SK-N-SH treated with all-trans-retinoic acid at 6 μM for 48 hours (cell line): ENCODE measurements at regions not wholly inside any gene's neighbourhood (a gene's known extent, or its start where the extent isn't known, plus 50 kb on each side); places are given as distances from the start of the nearest gene placed in this dataset.

Experiments used
- ATAC-seq: fragments of 200-7000 bp; cut with Tn5 transposase; 3 replicates; pipeline ENCODE4 v1.9.1; 2020; ENCODE audit warnings: mild to moderate bottlenecking, moderate library complexity
- ARNTL ChIP-seq: fragments of 450-650 bp; formaldehyde crosslinking; IDR thresholded peaks from 2 replicates; pipeline ENCODE4 v1.5.0; 2020; ENCODE audit warnings: low read depth, mild to moderate bottlenecking, moderate library complexity, borderline replicate concordance
- BACH2 ChIP-seq: fragments of 250-450 bp; sonication (Bioruptor Pico); IDR thresholded peaks from 2 replicates; pipeline ENCODE4 v1.9.0; 2021; ENCODE audit warnings: mild to moderate bottlenecking, borderline replicate concordance
- CREB5 ChIP-seq: fragments of 250-450 bp; sonication (Bioruptor Pico); IDR thresholded peaks from 2 replicates; pipeline ENCODE4 v1.5.1; 2020; ENCODE audit warnings: low read depth, mild to moderate bottlenecking, moderate library complexity
- CSDC2 ChIP-seq: fragments of 250-450 bp; sonication (Bioruptor Pico); IDR thresholded peaks from 2 replicates; pipeline ENCODE4 v1.5.0; 2020; ENCODE audit warnings: mild to moderate bottlenecking, moderate library complexity
- CSRNP3 ChIP-seq: fragments of 250-450 bp; sonication (Bioruptor Pico); IDR thresholded peaks from 2 replicates; pipeline ENCODE4 v1.5.1; 2021; ENCODE audit warnings: mild to moderate bottlenecking, moderate library complexity
- ESRRG ChIP-seq: fragments of 250-450 bp; sonication (Bioruptor Pico); IDR thresholded peaks from 2 replicates; pipeline ENCODE4 v1.6.1; 2021; ENCODE audit warnings: mild to moderate bottlenecking
- GLIS3 ChIP-seq: fragments of 250-450 bp; sonication (Bioruptor Pico); IDR thresholded peaks from 2 replicates; pipeline ENCODE4 v1.5.0; 2020; ENCODE audit warnings: mild to moderate bottlenecking, moderate library complexity
- ISL1 ChIP-seq: fragments of 250-450 bp; sonication (Bioruptor Pico); IDR thresholded peaks from 2 replicates; pipeline ENCODE4 v2.1.2; 2022; ENCODE audit warnings: mild to moderate bottlenecking, moderate library complexity
- OSR1 ChIP-seq: fragments of 250-450 bp; sonication (Bioruptor Pico); IDR thresholded peaks from 2 replicates; pipeline ENCODE4 v1.8.0; 2022; ENCODE audit warnings: moderate library complexity, mild to moderate bottlenecking, inconsistent platforms
- PPARA ChIP-seq: fragments of 250-450 bp; sonication (Bioruptor Pico); IDR thresholded peaks from 2 replicates; pipeline ENCODE4 v1.5.0; 2020; ENCODE audit warnings: mild to moderate bottlenecking, borderline replicate concordance
- RARB ChIP-seq: fragments of 250-450 bp; sonication (Bioruptor Pico); IDR thresholded peaks from 2 replicates; pipeline ENCODE4 v1.8.0; 2021; ENCODE audit warnings: mild to moderate bottlenecking, moderate library complexity
- SNAI2 ChIP-seq: fragments of 250-450 bp; sonication (Bioruptor Pico); IDR thresholded peaks from 2 replicates; pipeline ENCODE4 v1.5.0; 2020; ENCODE audit warnings: mild to moderate bottlenecking, moderate library complexity
- TCF4 ChIP-seq: fragments of 250-450 bp; sonication (Bioruptor Pico); IDR thresholded peaks from 2 replicates; pipeline ENCODE4 v1.8.0; 2021; ENCODE audit warnings: mild to moderate bottlenecking, moderate library complexity, borderline replicate concordance
- TOX ChIP-seq: fragments of 250-450 bp; sonication (Bioruptor Pico); IDR thresholded peaks from 2 replicates; pipeline ENCODE4 v1.8.0; 2021; ENCODE audit warnings: mild to moderate bottlenecking, moderate library complexity, borderline replicate concordance
- TSHZ2 ChIP-seq: fragments of 250-450 bp; sonication (Bioruptor Pico); IDR thresholded peaks from 2 replicates; pipeline ENCODE4 v1.5.0; 2020; ENCODE audit warnings: mild to moderate bottlenecking, moderate library complexity
- ZC3H10 ChIP-seq: fragments of 250-450 bp; sonication (Bioruptor Pico); IDR thresholded peaks from 2 replicates; pipeline ENCODE4 v1.5.1; 2021; ENCODE audit warnings: mild to moderate bottlenecking, moderate library complexity
- ZFP3 ChIP-seq: fragments of 250-450 bp; sonication (Bioruptor Pico); IDR thresholded peaks from 2 replicates; pipeline ENCODE4 v1.5.0; 2020; ENCODE audit warnings: mild to moderate bottlenecking, moderate library complexity
- ZFP30 ChIP-seq: fragments of 450-650 bp; formaldehyde crosslinking; IDR thresholded peaks from 2 replicates; pipeline ENCODE4 v1.5.0; 2022; ENCODE audit warnings: mild to moderate bottlenecking, moderate library complexity
- ZNF565 ChIP-seq: fragments of 450-650 bp; formaldehyde crosslinking; conservative IDR thresholded peaks from 2 replicates; pipeline ENCODE4 v1.5.0; 2020; ENCODE audit warnings: low read depth, mild to moderate bottlenecking, moderate library complexity
- ZNF70 ChIP-seq: fragments of 450-650 bp; formaldehyde crosslinking; IDR thresholded peaks from 2 replicates; pipeline ENCODE4 v1.5.0; 2020; ENCODE audit warnings: mild to moderate bottlenecking, moderate library complexity
- ZNF8 ChIP-seq: fragments of 450-650 bp; formaldehyde crosslinking; IDR thresholded peaks from 2 replicates; pipeline ENCODE4 v1.5.0; 2020; ENCODE audit warnings: mild to moderate bottlenecking, moderate library complexity

- ATAC-seq, result no peak; the same call in 2 of the 3 replicates
Measured at GRCh38 chr13:30363725-30364124, 56.4 kb upstream of the KATNAL1 start.

GRCh38 chr13:30364133-30364532 lies 56.8 kb upstream of the KATNAL1 start:
- TF ChIP-seq CSRNP3 (CRISPR knock-in tag) (no peak), ZFP3 (0 out of 2 replicates have a peak, but pooled peaks have one; percentile 26), BACH2 (peak; percentile 72; the same call in 1 of the 2 replicates), ISL1 (CRISPR knock-in tag) (peak; percentile 68)
- ATAC-seq, result peak; percentile 77

More at GRCh38 chr13:30363725-30364124, 56.4 kb upstream of the KATNAL1 start:
- no peak for TF ChIP-seq GLIS3 (CRISPR knock-in tag)
- TF ChIP-seq CSDC2 (CRISPR knock-in tag), result no peak
- no peak for TF ChIP-seq RARB (CRISPR knock-in tag)
- no peak for TF ChIP-seq ZNF70
- no peak for TF ChIP-seq CSRNP3 (CRISPR knock-in tag)
- no peak for TF ChIP-seq TOX
- no peak for TF ChIP-seq ARNTL (CRISPR knock-in tag)
- TF ChIP-seq ISL1 (CRISPR knock-in tag), result no peak
- TF ChIP-seq ZC3H10, result no peak
- no peak for TF ChIP-seq CREB5 (CRISPR knock-in tag)
- TF ChIP-seq ZFP30 (CRISPR knock-in tag), result no peak
- TF ChIP-seq TSHZ2 (CRISPR knock-in tag), result no peak
- TF ChIP-seq PPARA (CRISPR knock-in tag), result no peak
- TF ChIP-seq SNAI2 (CRISPR knock-in tag), result no peak
- TF ChIP-seq ZNF565 (CRISPR knock-in tag), result no peak
- no peak for TF ChIP-seq BACH2
- TF ChIP-seq ZFP3, result no peak
- no peak for TF ChIP-seq ESRRG (CRISPR knock-in tag)
- no peak for TF ChIP-seq ZNF8 (CRISPR knock-in tag)
- TF ChIP-seq OSR1 (CRISPR knock-in tag), result no peak

GRCh38 chr13:30364876-30365275 lies 57.4 kb upstream of the UBE2L5 start:
- ATAC-seq, result peak; percentile 60

More at GRCh38 chr13:30364876-30365275, 57.4 kb upstream of the UBE2L5 start:
- TF ChIP-seq CSRNP3 (CRISPR knock-in tag) (no peak), ZNF70 (no peak), ZNF565 (CRISPR knock-in tag) (no peak), ARNTL (CRISPR knock-in tag) (no peak), CSDC2 (CRISPR knock-in tag) (no peak), SNAI2 (CRISPR knock-in tag) (no peak), BACH2 (no peak), ISL1 (CRISPR knock-in tag) (no peak), ZNF8 (CRISPR knock-in tag) (no peak), TCF4 (CRISPR knock-in tag) (no peak), ZC3H10 (no peak)
